ENCODE measurements at regions not wholly inside any gene's neighbourhood (a gene's known extent, or its start where the extent isn't known, plus 50 kb on each side); places are given as distances from the start of the nearest gene placed in this dataset.

DNA sequence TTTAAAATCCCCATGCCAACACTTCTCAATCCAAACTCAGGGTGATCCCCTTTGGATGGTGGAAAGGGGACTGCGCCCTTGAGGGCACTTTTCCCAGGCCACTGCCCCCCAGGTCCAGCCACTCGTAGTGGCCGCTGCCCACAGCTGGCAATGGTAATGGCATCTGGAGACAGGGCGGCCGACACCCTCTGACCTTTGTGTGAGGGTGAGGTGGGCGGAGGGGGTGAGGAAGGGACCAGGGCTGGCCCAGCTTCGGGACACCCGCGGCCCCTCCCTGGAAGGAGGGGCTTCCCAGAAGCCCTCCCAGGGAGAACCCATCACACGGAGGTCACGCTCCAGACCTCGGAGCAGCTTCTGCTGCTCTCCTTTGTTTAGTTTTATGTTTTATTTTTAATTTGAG, 289.7 kb downstream of the FOXL1 start:
- DNase-seq (ENCODE audit: low spot score) (no peak), ATAC-seq (ENCODE audit: insufficient number of reproducible peaks, low FRiP score, low read depth) (no peak)
- Histone ChIP-seq H3K36me3 (no peaks in the 10 kb centered on the region), H3K27me3 (replicated peaks; ENCODE audit: insufficient read depth) (no peaks in the 10 kb centered on the region), H3K9me3 (no peaks in the 10 kb centered on the region), H3K4me3 (no peak overlapping the region), H3K4me1 (ENCODE audit: control insufficient read depth in 1 of 2, low read depth in 2 of 2) (peaks cover 6 to 13% of the 10 kb centered on the region in 2 donors), H3K27ac (no peak overlapping the region)
- TF ChIP-seq, protein P1, sequence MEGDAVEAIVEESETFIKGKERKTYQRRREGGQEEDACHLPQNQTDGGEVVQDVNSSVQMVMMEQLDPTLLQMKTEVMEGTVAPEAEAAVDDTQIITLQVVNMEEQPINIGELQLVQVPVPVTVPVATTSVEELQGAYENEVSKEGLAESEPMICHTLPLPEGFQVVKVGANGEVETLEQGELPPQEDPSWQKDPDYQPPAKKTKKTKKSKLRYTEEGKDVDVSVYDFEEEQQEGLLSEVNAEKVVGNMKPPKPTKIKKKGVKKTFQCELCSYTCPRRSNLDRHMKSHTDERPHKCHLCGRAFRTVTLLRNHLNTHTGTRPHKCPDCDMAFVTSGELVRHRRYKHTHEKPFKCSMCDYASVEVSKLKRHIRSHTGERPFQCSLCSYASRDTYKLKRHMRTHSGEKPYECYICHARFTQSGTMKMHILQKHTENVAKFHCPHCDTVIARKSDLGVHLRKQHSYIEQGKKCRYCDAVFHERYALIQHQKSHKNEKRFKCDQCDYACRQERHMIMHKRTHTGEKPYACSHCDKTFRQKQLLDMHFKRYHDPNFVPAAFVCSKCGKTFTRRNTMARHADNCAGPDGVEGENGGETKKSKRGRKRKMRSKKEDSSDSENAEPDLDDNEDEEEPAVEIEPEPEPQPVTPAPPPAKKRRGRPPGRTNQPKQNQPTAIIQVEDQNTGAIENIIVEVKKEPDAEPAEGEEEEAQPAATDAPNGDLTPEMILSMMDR (IDR thresholded peaks at IDR 0.05) = no peak

DNA sequence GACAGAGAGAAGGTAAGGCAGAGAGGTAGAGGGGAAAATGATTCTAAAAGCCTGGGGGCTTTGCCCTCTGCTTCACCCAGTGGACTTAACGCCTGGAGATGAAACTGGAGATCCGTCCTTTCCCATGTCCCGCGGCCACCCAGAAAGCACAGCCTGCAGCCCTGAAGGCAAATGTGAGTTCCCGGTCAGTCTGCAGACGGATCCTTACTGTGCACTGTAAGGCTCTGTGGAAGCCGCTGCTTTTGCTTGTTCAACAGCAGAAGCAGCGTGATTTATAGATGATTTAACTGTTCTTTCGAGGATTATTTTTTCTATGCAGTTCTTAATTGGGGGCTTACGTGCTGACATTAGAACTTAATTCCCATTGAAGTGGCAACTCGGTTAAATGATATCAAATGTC, 290.4 kb downstream of the FOXL1 start:
- Histone ChIP-seq H3K4me1 (ENCODE audit: control insufficient read depth in 1 of 2, low read depth in 2 of 2) (peaks cover 6 to 13% of the 10 kb centered on the region in 2 donors), H3K27me3 (replicated peaks; ENCODE audit: insufficient read depth) (no peaks in the 10 kb centered on the region), H3K9me3 (no peaks in the 10 kb centered on the region), H3K27ac (no peak overlapping the region), H3K36me3 (no peaks in the 10 kb centered on the region), H3K4me3 (no peak overlapping the region)
- ATAC-seq (ENCODE audit: insufficient number of reproducible peaks, low FRiP score, low read depth) (no peak), DNase-seq (ENCODE audit: low spot score) (no peak)
- TF ChIP-seq, protein P1 (IDR thresholded peaks at IDR 0.05) = no peak

DNA sequence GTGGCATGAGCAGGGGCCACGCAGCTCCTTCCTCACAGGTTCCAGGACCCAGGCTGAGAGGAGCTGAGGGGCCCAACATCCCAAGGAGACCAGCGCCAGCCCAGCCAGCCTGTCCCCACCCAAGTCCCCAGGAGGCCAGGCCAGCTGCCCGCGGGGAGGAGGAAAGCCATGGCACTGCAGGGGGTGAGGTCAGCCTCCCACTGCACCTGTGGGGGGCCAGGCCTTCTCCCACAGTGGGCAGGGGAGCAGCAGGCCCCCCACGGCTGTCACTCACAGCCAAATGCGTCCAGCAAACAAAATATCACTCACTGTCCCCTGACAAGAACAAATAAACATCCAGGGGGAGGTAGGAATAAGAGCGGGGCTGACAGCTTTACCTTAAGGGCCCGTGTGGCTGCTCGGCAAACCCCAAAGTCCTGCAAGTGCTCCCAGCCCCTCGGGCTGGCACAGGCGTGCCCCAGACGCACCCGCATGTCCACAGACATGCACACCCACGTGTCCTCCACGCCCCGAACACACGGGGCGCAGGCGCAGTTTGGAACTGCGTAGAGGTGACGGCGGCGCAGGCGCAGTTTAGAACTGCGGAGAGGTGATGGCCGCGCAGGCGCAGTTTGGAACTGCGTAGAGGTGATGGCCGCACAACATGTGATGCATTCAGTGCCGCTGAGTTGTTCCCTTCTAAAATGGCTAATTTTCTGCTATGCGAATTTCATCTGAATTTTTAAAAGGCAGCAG, 291.1 kb downstream of the FOXL1 start:
- Histone ChIP-seq H3K4me1 (ENCODE audit: control insufficient read depth in 1 of 2, low read depth in 2 of 2) (peaks cover 6 to 13% of the 10 kb centered on the region in 2 donors), H3K9me3 (no peaks in the 10 kb centered on the region), H3K27ac (no peak overlapping the region), H3K4me3 (no peak overlapping the region), H3K36me3 (no peaks in the 10 kb centered on the region), H3K27me3 (replicated peaks; ENCODE audit: insufficient read depth) (no peaks in the 10 kb centered on the region)
- TF ChIP-seq, protein P1 (IDR thresholded peaks at IDR 0.05) = no peak
- DNase-seq (ENCODE audit: low spot score) (no peak), ATAC-seq (ENCODE audit: insufficient number of reproducible peaks, low FRiP score, low read depth) (no peak)

DNA sequence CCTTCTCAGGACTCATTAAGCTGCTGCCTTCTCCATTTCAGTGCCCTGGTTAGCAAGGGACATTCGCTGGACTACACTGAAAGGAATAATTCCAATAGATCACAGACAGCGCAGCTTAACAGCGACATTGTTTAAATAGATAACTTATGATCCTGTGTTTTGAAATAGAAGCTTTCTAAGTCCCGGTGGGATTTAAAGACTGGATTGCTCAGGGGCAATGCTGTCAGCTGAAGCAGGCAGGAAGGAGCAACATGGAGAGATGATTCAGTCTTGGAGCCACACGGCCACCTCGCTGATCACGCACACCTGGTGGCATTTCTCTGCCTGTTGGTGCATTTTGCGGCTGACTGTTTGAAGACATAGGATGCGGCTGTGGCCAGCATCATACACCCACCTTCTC, 292.0 kb downstream of the FOXL1 start:
- Histone ChIP-seq H3K4me1 (ENCODE audit: control insufficient read depth in 1 of 2, low read depth in 2 of 2) (peaks cover 6 to 11% of the 10 kb centered on the region in 2 donors), H3K27me3 (replicated peaks; ENCODE audit: insufficient read depth) (no peaks in the 10 kb centered on the region), H3K4me3 (no peak overlapping the region), H3K36me3 (no peaks in the 10 kb centered on the region), H3K27ac (no peak overlapping the region), H3K9me3 (no peaks in the 10 kb centered on the region)
- DNase-seq (ENCODE audit: low spot score) = no peak
- ATAC-seq (ENCODE audit: insufficient number of reproducible peaks, low FRiP score, low read depth) = no peak
- TF ChIP-seq, protein P1 (IDR thresholded peaks at IDR 0.05) = no peak

- no peaks in the 10 kb centered on the region for H3K27me3 ChIP-seq (replicated peaks; ENCODE audit: insufficient read depth)
- no peak overlapping the region for H3K27ac ChIP-seq
- no peaks in the 10 kb centered on the region for H3K4me1 ChIP-seq (ENCODE audit: control insufficient read depth in 1 of 2, low read depth in 2 of 2)
- no peak overlapping the region for H3K4me3 ChIP-seq
- H3K36me3 ChIP-seq = no peaks in the 10 kb centered on the region
- ATAC-seq (ENCODE audit: insufficient number of reproducible peaks, low FRiP score, low read depth) (no peak), DNase-seq (ENCODE audit: low spot score) (no peak)
- H3K9me3 ChIP-seq = no peaks in the 10 kb centered on the region
- TF ChIP-seq, protein P1 (IDR thresholded peaks at IDR 0.05) = no peak
Observed at GRCh38 chr16:86872131-86872530, 293.8 kb downstream of the FOXL1 start.

Data from thoracic aorta (tissue), 2 donors.